ENCODE measurements at regions not wholly inside any gene's neighbourhood (a gene's known extent, or its start where the extent isn't known, plus 50 kb on each side); places are given as distances from the start of the nearest gene placed in this dataset.

- intact Hi-C loops (cut with micrococcal nuclease; ENCODE audit: unreplicated experiment): no loop called here
- TF ChIP-seq CTCF (conservative IDR thresholded peaks at IDR 0.05; ENCODE audit: low read length): no peak
- TF ChIP-seq EZH2phosphoT487 (IDR thresholded peaks at IDR 0.05; ENCODE audit: borderline replicate concordance, low read depth, low read length): no peak
- CTCF ChIA-PET (ENCODE audit: unreplicated experiment): no interaction called here
These were observed 64.8 kb upstream of the UCN3 start for GRCh38 chr10:5299950-5300349.

GRCh38 chr10:5303504-5303903 lies 61.3 kb upstream of the UCN3 start:
- BruUV-seq (replicated peaks): no TSS peak
- DNase-seq (ENCODE audit: low spot score): no peak
- H3K79me2 ChIP-seq (ENCODE audit: insufficient read depth, low read depth, low read length): no peaks in the 10 kb centered on the region
- CTCF ChIA-PET (ENCODE audit: unreplicated experiment): no interaction called here
- TF ChIP-seq CTCF (conservative IDR thresholded peaks at IDR 0.05; ENCODE audit: low read length) (no peak), EZH2phosphoT487 (IDR thresholded peaks at IDR 0.05; ENCODE audit: borderline replicate concordance, low read depth, low read length) (no peak)
- no peak overlapping the region for H3K27ac ChIP-seq (ENCODE audit: low read depth, low read length, poor library complexity, severe bottlenecking)
- intact Hi-C loops (cut with micrococcal nuclease; ENCODE audit: unreplicated experiment): no loop called here
- H3K4me3 ChIP-seq (ENCODE audit: low read depth, low read length, poor library complexity, severe bottlenecking): no peak overlapping the region
- H3K4me1 ChIP-seq (ENCODE audit: insufficient read depth, low read length, poor library complexity, severe bottlenecking): no peaks in the 10 kb centered on the region
- H2AFZ ChIP-seq (ENCODE audit: low read length): no peak overlapping the region
- no peaks in the 10 kb centered on the region for H3K9me2 ChIP-seq (ENCODE audit: insufficient read depth, low read length)
- POLR2A ChIA-PET: no interaction called here
- no peaks in the 10 kb centered on the region for H4K20me1 ChIP-seq (ENCODE audit: insufficient read depth, low read length)
- no peaks in the 10 kb centered on the region for H3K9me3 ChIP-seq (ENCODE audit: low read length)
- no peak overlapping the region for H3K4me2 ChIP-seq (ENCODE audit: low read length)
- H3K36me3 ChIP-seq (ENCODE audit: insufficient read depth, low read length): no peaks in the 10 kb centered on the region

More at GRCh38 chr10:5299950-5300349, 64.8 kb upstream of the UCN3 start:
- DNase-seq (ENCODE audit: low spot score): no peak
- Histone ChIP-seq H3K9me3 (ENCODE audit: low read length) (no peaks in the 10 kb centered on the region), H3K4me3 (ENCODE audit: low read depth, low read length, poor library complexity, severe bottlenecking) (no peak overlapping the region), H4K20me1 (ENCODE audit: insufficient read depth, low read length) (no peaks in the 10 kb centered on the region), H3K27ac (ENCODE audit: low read depth, low read length, poor library complexity, severe bottlenecking) (no peak overlapping the region), H3K36me3 (ENCODE audit: insufficient read depth, low read length) (no peaks in the 10 kb centered on the region), H3K4me1 (ENCODE audit: insufficient read depth, low read length, poor library complexity, severe bottlenecking) (no peaks in the 10 kb centered on the region), H3K79me2 (ENCODE audit: insufficient read depth, low read depth, low read length) (no peaks in the 10 kb centered on the region), H3K9me2 (ENCODE audit: insufficient read depth, low read length) (no peaks in the 10 kb centered on the region), H3K4me2 (ENCODE audit: low read length) (no peak overlapping the region), H2AFZ (ENCODE audit: low read length) (no peak overlapping the region)
- POLR2A ChIA-PET: interaction anchor here (1.2 kb wide), 1 partner anchor 18 kb away, joined by 3 read pairs; no protein-coding TSS in a partner anchor
- no TSS peak for BruUV-seq (replicated peaks)

GRCh38 chr10:5305374-5305773 lies 59.4 kb upstream of the UCN3 start:
- H3K4me2 ChIP-seq (ENCODE audit: low read length): no peak overlapping the region
- H3K9me3 ChIP-seq (ENCODE audit: low read length): no peaks in the 10 kb centered on the region
- TF ChIP-seq CTCF (conservative IDR thresholded peaks at IDR 0.05; ENCODE audit: low read length) (no peak), EZH2phosphoT487 (IDR thresholded peaks at IDR 0.05; ENCODE audit: borderline replicate concordance, low read depth, low read length) (no peak)
- no peaks in the 10 kb centered on the region for H3K79me2 ChIP-seq (ENCODE audit: insufficient read depth, low read depth, low read length)
- intact Hi-C loops (cut with micrococcal nuclease; ENCODE audit: unreplicated experiment): no loop called here
- no peaks in the 10 kb centered on the region for H3K4me1 ChIP-seq (ENCODE audit: insufficient read depth, low read length, poor library complexity, severe bottlenecking)
- ChIA-PET CTCF (ENCODE audit: unreplicated experiment) (no interaction called here), POLR2A (no interaction called here)
- no peaks in the 10 kb centered on the region for H3K36me3 ChIP-seq (ENCODE audit: insufficient read depth, low read length)
- DNase-seq (ENCODE audit: low spot score): no peak
- no peaks in the 10 kb centered on the region for H3K9me2 ChIP-seq (ENCODE audit: insufficient read depth, low read length)
- no peak overlapping the region for H3K4me3 ChIP-seq (ENCODE audit: low read depth, low read length, poor library complexity, severe bottlenecking)
- H2AFZ ChIP-seq (ENCODE audit: low read length): no peak overlapping the region
- BruUV-seq (replicated peaks): no TSS peak
- H3K27ac ChIP-seq (ENCODE audit: low read depth, low read length, poor library complexity, severe bottlenecking): no peak overlapping the region
- no peaks in the 10 kb centered on the region for H4K20me1 ChIP-seq (ENCODE audit: insufficient read depth, low read length)
